K562 (cell line): ENCODE measurements at regions not wholly inside any gene's neighbourhood (a gene's known extent, or its start where the extent isn't known, plus 50 kb on each side); places are given as distances from the start of the nearest gene placed in this dataset.

Experiments
- ATAC-seq: fragments of 200-7000 bp; cut with Tn5 transposase; 3 replicates; pipeline ENCODE4 v1.9.1; 2020; ENCODE audit warnings: moderate library complexity
- BruUV-seq: library from RNA; stranded (reverse); fragments of 400-500 nt; replicated peaks from 2 replicates; lab custom pipeline; 2021; lab: Mats Ljungman, UMichigan
- CTCF ChIA-PET: fragments of 300-600 bp; formaldehyde crosslinking; extraction: SDS; loops from one replicate; lab custom pipeline; 2021; ENCODE audit warnings: low intra/inter-chr PET ratio; lab: Yijun Ruan, JAX
- POLR2A ChIA-PET: fragments of 300-600, 350-650 bp; sonication (Branson Sonifier 250); formaldehyde crosslinking; extraction: SDS; loops from one replicate; lab custom pipeline; 2021; ENCODE audit warnings: antibody characterized with exemption, inconsistent platforms; lab: Yijun Ruan, JAX
- DNase-seq, 4 experiments: peaks; one replicate each; pipeline versions ENCODE4 v3.0.0 to v3.0.0-alpha.2; 2011 to 2018; ENCODE audit warnings: low spot score in 3 of 4, mixed read lengths in 3 of 4; ENCODE audit errors: extremely low read depth in 1 of 4
- FAIRE-seq: peaks from 2 replicates; lab custom pipeline; 2011; peaks lifted over from hg19 to GRCh38; lab: Jason Lieb, UNC
- H2AFZ ChIP-seq: 2 replicates; pipeline ENCODE4 v1.6.0; 2011; ENCODE audit warnings: low read depth, low read length, control low read depth, inconsistent platforms
- H3K27ac ChIP-seq: fragments of 200-600 bp; 3 replicates; pipeline ENCODE4 v1.8.0; 2011; ENCODE audit warnings: low read depth, mild to moderate bottlenecking, control low read depth, inconsistent platforms, low read length, moderate library complexity, mixed read lengths; ENCODE audit errors: extremely low read depth
- H3K27me3 ChIP-seq, 2 experiments: fragments of 300-600 bp in 1 of 2; 2 replicates in 1 of 2; 3 replicates in 1 of 2; pipeline versions ENCODE4 v1.6.0 to v1.8.0; 2011; ENCODE audit warnings: inconsistent platforms in 2 of 2, low read length in 2 of 2, mild to moderate bottlenecking in 1 of 2, mixed read lengths in 1 of 2, moderate library complexity in 1 of 2; ENCODE audit not compliant: control insufficient read depth in 2 of 2, insufficient read depth in 2 of 2
- H3K36me3 ChIP-seq: fragments of 300-600 bp; 3 replicates; pipeline ENCODE4 v1.8.0; 2011; ENCODE audit warnings: mild to moderate bottlenecking, low read length, inconsistent platforms; ENCODE audit not compliant: control insufficient read depth, insufficient read depth
- H3K4me1 ChIP-seq, 2 experiments: fragments of 200-600 bp in 1 of 2; replicated peaks in 1 of 2; 2 replicates in 1 of 2; 3 replicates in 1 of 2; pipeline versions ENCODE4 v1.5.1 to v1.8.0; 2011; ENCODE audit warnings: inconsistent platforms in 2 of 2, low read length in 2 of 2, mild to moderate bottlenecking in 1 of 2, mixed read lengths in 1 of 2, moderate library complexity in 1 of 2; ENCODE audit not compliant: control insufficient read depth in 2 of 2, insufficient read depth in 2 of 2
- H3K4me2 ChIP-seq: 2 replicates; pipeline ENCODE4 v1.6.1; 2011; ENCODE audit warnings: low read length, control low read depth, inconsistent platforms, mixed read lengths; ENCODE audit not compliant: insufficient read depth
- H3K4me3 ChIP-seq: fragments of 200-600 bp; sonication (generic), shearing (Covaris generic); 2 replicates; pipeline ENCODE4 v1.5.1; 2016; ENCODE audit warnings: control low read depth, inconsistent platforms
- H3K79me2 ChIP-seq: fragments of 200-600 bp; 3 replicates; pipeline ENCODE4 v1.8.0; 2011; ENCODE audit warnings: low read length, inconsistent platforms; ENCODE audit not compliant: control insufficient read depth, insufficient read depth
- H3K9ac ChIP-seq, 2 experiments: 2 replicates each; pipeline versions ENCODE4 v1.6.0 to v1.6.1; 2011; ENCODE audit warnings: low read depth in 2 of 2, low read length in 2 of 2, control low read depth in 1 of 2, inconsistent platforms in 1 of 2, mild to moderate bottlenecking in 1 of 2, mixed read lengths in 1 of 2; ENCODE audit not compliant: insufficient read depth in 1 of 2
- H3K9me1 ChIP-seq: one replicate; pipeline ENCODE4 v1.6.0; 2011; ENCODE audit warnings: inconsistent platforms, mild to moderate bottlenecking, low read length, moderate library complexity; ENCODE audit not compliant: control insufficient read depth, insufficient read depth
- H3K9me3 ChIP-seq: replicated peaks from 2 replicates; pipeline ENCODE4 v1.5.1; 2011; ENCODE audit warnings: low read depth, low read length, inconsistent platforms; ENCODE audit not compliant: control insufficient read depth, insufficient read depth
- H4K20me1 ChIP-seq: replicated peaks from 2 replicates; pipeline ENCODE4 v1.6.1; 2011; ENCODE audit warnings: low read length, inconsistent platforms, mixed read lengths; ENCODE audit not compliant: control insufficient read depth, insufficient read depth
- POLR3G ChIP-seq: IDR thresholded peaks from 2 replicates; pipeline ENCODE4 v1.6.1; 2011; ENCODE audit not compliant: insufficient read length, insufficient replicate concordance; ENCODE audit errors: extremely low read depth
- ZNF318 ChIP-seq, 2 experiments: fragments of 450-650 bp; IDR thresholded peaks; 2 replicates each; pipeline ENCODE4 v1.6.1; 2016; ENCODE audit warnings: mild to moderate bottlenecking in 2 of 2, borderline replicate concordance in 1 of 2, low read depth in 1 of 2, moderate library complexity in 1 of 2
- WGBS: fragments of 100-300 bp; shearing (Covaris generic); methylation state at CpG from one replicate; pipeline ENCODE4 v1.1.6; 2016; ENCODE audit warnings: low coverage, mixed read lengths; ENCODE audit not compliant: insufficient coverage; ENCODE audit errors: missing lambda C conversion rate; 5-methylcytosine and 5-hydroxymethylcytosine counted together
- in situ Hi-C: fragments of 300-500 bp; cut with MboI; formaldehyde crosslinking; loops from 4 replicates; pipeline ENCODE4 v1.15.0; 2018; ENCODE audit warnings: inconsistent platforms, mixed read lengths
- intact Hi-C: fragments of 100-400 bp; cut with micrococcal nuclease; formaldehyde crosslinking; loops from 2 replicates; pipeline ENCODE4 v1.14.2; 2022

- no peak overlapping the region for H3K27ac ChIP-seq
- H3K9me3 ChIP-seq: no peaks in the 10 kb centered on the region
- H3K36me3 ChIP-seq: no peaks in the 10 kb centered on the region
- intact Hi-C loops: no loop called here
- H4K20me1 ChIP-seq: no peaks in the 10 kb centered on the region
- POLR2A ChIA-PET: no interaction called here
- ATAC-seq (no peak), DNase-seq (no peak), FAIRE-seq (no peak)
- H3K4me1 ChIP-seq: no peaks in the 10 kb centered on the region; a peak in 1 of 5 replicates
- no TSS peak for BruUV-seq
- TF ChIP-seq ZNF318 (IDR thresholded peaks at IDR 0.05; ENCODE audit: borderline replicate concordance in 1 of 2, low read depth in 1 of 2) (no peak), POLR3G (no peak)
- no peaks in the 10 kb centered on the region for H3K9me1 ChIP-seq
- no peak overlapping the region for H3K4me3 ChIP-seq
- in situ Hi-C loops: no loop called here
- H3K79me2 ChIP-seq: no peaks in the 10 kb centered on the region
- no peak overlapping the region for H3K4me2 ChIP-seq
- H3K27me3 ChIP-seq: peaks cover 11 to 16% of the 10 kb centered on the region in 2 experiments
- no peak overlapping the region for H2AFZ ChIP-seq
- WGBS: 8% methylated on average over 9 of the region's 9 CpGs
- H3K9ac ChIP-seq: no peak overlapping the region
- CTCF ChIA-PET: no interaction called here
Observed at GRCh38 chr4:108465886-108466500, 154.4 kb upstream of the RPL34 start.
